Stomach (tissue), 8 donors: ENCODE measurements at regions not wholly inside any gene's neighbourhood (a gene's known extent, or its start where the extent isn't known, plus 50 kb on each side); places are given as distances from the start of the nearest gene placed in this dataset.

Source experiments
- DNase-seq, 2 donors: peaks; one replicate each; pipeline versions ENCODE4 v3.0.0 to v3.0.0-alpha.2; 2013 to 2019
- H3K27ac ChIP-seq, 5 donors: fragments of 200-600 bp in 4 of 5; sonication (generic) in 4 of 5; one replicate each; pipeline ENCODE4 v1.5.1; 2013 to 2019; ENCODE audit warnings: mild to moderate bottlenecking in 1 of 5, moderate library complexity in 1 of 5
- H3K27me3 ChIP-seq, 3 donors: fragments of 200-600 bp; sonication (generic); one replicate each; pipeline ENCODE4 v1.5.1; 2017 to 2019; ENCODE audit warnings: mixed run types in 1 of 3
- H3K36me3 ChIP-seq, 4 donors: fragments of 200-600 bp; sonication (generic); 1 replicate in 3 of 4; 2 replicates in 1 of 4; pipeline ENCODE4 v1.5.1; 2016 to 2019
- H3K4me1 ChIP-seq, 4 donors: fragments of 200-600 bp; sonication (generic); one replicate each; pipeline ENCODE4 v1.5.1; 2016 to 2019
- H3K4me3 ChIP-seq, 4 donors: fragments of 200-600 bp; sonication (generic) in 3 of 4; one replicate each; pipeline ENCODE4 v1.5.1; 2016 to 2019; ENCODE audit warnings: mild to moderate bottlenecking in 1 of 4
- H3K9me3 ChIP-seq, 4 donors: fragments of 200-600 bp; sonication (generic); one replicate each; pipeline ENCODE4 v1.5.1; 2016 to 2019
- EP300 ChIP-seq: sonication (generic); formaldehyde crosslinking; IDR thresholded peaks from one replicate; pipeline ENCODE4 v1.6.1; 2017; ENCODE audit warnings: antibody characterized with exemption
- POLR2A ChIP-seq, 4 donors: fragments of 450-650 bp; IDR thresholded peaks; one replicate each; pipeline ENCODE4 v1.6.1; 2016; ENCODE audit warnings: antibody characterized with exemption in 4 of 4, control low read depth in 2 of 4, mild to moderate bottlenecking in 1 of 4, moderate library complexity in 1 of 4
- POLR2AphosphoS5 ChIP-seq, 3 donors: sonication (generic); formaldehyde crosslinking; IDR thresholded peaks; one replicate each; pipeline ENCODE4 v1.6.1; 2016; ENCODE audit warnings: antibody characterized with exemption in 3 of 3
- WGBS, 5 donors: extraction: QIAGEN DNeasy Blood & Tissue Kit in 3 of 5; methylation state at CpG; one replicate each; pipeline versions ENCODE4 v1.1.5 to v1.1.7; 2013 to 2018; 5-methylcytosine and 5-hydroxymethylcytosine counted together
- intact Hi-C: fragments of 100-400 bp; cut with DNase I; formaldehyde crosslinking; loops from one replicate; pipeline ENCODE4 v1.15.1; 2023; ENCODE audit warnings: low total_unique reads
- TF ChIP-seq, protein P1 (sequence below), 7 experiments: fragments of 450-650 bp in 4 of 7; fragments of 200-600 bp in 3 of 7; sonication (generic) in 3 of 7; IDR thresholded peaks; one replicate each; pipeline ENCODE4 v1.5.1; 2016 to 2019; ENCODE audit warnings: antibody characterized with exemption in 7 of 7, control low read depth in 2 of 7, mild to moderate bottlenecking in 1 of 7
- donor health status: healthy with polysubstance abuse.
- donor health status: Bipolar disorder and iron deficiency.
- donor health status: healthy.

DNA sequence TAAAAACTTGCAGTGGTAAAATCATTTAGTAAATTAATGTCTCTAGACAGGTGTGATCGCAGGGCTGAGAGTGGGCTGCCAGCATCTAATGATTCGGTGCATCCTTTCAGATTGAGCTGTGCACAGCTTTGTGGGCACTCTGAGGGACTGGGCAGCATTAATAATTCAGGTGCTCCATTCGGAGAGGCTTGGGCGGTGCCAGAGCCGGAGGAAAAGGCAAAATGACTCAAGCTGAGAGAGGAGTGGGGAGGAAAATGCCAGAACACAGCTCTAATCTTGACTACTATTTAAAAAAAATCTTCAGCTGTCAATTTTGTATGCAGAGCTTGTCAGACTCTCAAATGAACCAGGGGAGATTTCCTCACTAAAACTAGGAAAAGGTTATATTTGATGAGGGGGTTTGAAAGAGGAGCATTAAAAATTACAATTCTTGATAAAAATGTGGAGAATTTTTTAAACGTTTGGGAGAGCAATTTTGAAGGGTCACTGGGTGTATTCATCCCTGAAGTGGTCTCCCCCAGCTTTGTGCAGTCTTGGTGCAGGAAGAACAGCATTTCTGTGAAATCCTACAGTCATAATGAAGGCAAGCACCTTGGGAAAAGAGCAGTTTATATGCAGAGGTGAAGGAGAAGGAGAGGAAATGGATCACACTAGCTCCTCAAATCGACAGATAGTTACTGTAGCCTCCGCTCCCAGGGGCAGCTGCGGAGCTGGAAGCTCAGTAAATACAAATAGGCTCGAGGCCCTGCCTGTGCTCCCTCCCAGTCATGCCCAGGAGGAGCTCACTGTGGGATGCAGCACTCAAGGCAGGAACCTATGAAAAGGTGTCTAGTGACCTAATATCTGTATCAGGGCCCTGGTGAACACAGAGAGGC is 535.4 kb upstream of the RAB6C start:
- intact Hi-C loops, result no loop called here
- 45 to 63% (median 49%) methylated on average over 10 of the region's 10 CpGs for WGBS, 5 donors

DNA sequence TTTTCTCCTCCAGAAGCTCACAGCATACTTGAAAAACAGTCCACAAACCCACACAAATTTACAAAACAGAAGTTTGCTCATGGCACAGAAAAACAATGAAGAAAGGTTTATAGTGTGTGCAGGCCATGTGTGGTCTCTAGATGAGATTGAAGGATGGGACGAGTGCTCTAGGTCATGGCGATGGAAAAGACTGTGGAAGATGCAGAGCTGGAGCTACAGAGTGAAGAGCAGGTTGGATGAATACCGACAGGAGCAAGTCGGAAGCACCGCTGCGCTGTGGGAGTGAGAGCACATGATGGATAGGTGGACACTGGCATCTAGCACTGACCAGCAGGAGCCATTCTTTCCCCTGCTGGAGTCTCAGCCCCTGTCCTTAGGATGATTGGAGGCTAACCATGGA is 534.7 kb upstream of the RAB6C start:
- H3K27me3 ChIP-seq, result no peaks in the 10 kb centered on the region
- no peak overlapping the region for H3K27ac ChIP-seq
- H3K9me3 ChIP-seq, result no peaks in the 10 kb centered on the region
- no peak overlapping the region for H3K4me3 ChIP-seq
- WGBS, 5 donors, result 79 to 86% (median 85%) methylated on average over 6 of the region's 6 CpGs
- H3K36me3 ChIP-seq, result no peaks in the 10 kb centered on the region
- intact Hi-C loops, result no loop called here
- DNase-seq, result no peak
- TF ChIP-seq EP300 (no peak), POLR2A (IDR thresholded peaks at IDR 0.05) (no peak), POLR2AphosphoS5 (IDR thresholded peaks at IDR 0.05) (no peak)
- TF ChIP-seq, protein P1, sequence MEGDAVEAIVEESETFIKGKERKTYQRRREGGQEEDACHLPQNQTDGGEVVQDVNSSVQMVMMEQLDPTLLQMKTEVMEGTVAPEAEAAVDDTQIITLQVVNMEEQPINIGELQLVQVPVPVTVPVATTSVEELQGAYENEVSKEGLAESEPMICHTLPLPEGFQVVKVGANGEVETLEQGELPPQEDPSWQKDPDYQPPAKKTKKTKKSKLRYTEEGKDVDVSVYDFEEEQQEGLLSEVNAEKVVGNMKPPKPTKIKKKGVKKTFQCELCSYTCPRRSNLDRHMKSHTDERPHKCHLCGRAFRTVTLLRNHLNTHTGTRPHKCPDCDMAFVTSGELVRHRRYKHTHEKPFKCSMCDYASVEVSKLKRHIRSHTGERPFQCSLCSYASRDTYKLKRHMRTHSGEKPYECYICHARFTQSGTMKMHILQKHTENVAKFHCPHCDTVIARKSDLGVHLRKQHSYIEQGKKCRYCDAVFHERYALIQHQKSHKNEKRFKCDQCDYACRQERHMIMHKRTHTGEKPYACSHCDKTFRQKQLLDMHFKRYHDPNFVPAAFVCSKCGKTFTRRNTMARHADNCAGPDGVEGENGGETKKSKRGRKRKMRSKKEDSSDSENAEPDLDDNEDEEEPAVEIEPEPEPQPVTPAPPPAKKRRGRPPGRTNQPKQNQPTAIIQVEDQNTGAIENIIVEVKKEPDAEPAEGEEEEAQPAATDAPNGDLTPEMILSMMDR (IDR thresholded peaks at IDR 0.05), result no peak
- no peaks in the 10 kb centered on the region for H3K4me1 ChIP-seq

More for the DNA sequence above, 535.4 kb upstream of the RAB6C start:
- Histone ChIP-seq H3K27ac (no peak overlapping the region), H3K36me3 (no peaks in the 10 kb centered on the region), H3K27me3 (no peaks in the 10 kb centered on the region), H3K4me1 (no peaks in the 10 kb centered on the region), H3K4me3 (no peak overlapping the region), H3K9me3 (no peaks in the 10 kb centered on the region)
- DNase-seq, result no peak
- TF ChIP-seq POLR2A (IDR thresholded peaks at IDR 0.05) (no peak), EP300 (no peak), POLR2AphosphoS5 (IDR thresholded peaks at IDR 0.05) (no peak)
- TF ChIP-seq, protein P1 (IDR thresholded peaks at IDR 0.05), result no peak

DNA sequence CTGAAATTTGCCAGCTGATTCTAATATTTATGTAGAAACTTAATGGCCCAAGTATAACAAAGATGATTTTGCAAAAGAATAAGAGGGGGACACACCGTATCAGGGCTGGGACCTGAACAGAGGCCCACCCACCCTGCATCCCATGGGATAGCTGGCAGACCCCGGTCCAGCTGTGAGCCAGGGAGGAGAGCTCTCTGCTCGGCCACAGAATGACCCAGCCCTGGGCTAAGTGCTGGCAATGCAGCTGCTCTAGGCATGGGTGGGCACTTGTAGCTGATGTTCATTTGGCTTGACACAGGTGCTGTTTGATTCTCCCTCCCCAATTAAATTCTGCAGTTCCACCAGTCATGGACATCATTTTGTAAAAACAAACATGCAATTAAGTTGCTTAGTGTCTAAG is 522.8 kb upstream of the RAB6C start:
- WGBS, 5 donors, result 42 to 60% (median 50%) methylated on average over 3 of the region's 3 CpGs

DNA sequence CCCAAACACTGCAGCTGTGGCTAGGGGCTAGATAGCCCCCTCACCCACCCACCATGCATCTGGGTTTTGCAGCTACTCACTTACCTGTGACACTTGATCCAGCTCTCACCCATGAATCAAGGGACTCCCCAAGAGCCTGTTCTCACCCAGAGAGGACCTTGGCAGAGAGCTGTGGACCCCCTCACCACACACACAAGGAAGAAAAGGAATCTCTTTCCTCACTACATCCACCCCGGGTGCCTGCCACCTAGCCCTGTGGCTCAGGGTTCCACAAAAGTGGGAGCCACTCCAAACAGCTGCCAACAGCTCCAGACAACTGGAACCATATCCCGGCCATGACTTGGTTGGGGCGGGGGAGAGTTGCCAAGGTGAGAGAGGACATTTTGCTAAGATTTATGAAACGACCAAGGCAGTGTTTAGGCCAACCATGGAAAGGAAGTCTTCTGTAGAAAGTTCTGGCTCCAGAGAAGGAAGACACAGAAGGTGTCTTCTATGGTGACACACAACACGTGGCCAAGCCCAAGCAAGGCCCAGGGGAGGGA is 522.1 kb upstream of the RAB6C start:
- no peaks in the 10 kb centered on the region for H3K4me1 ChIP-seq
- H3K36me3 ChIP-seq, result no peaks in the 10 kb centered on the region
- no peaks in the 10 kb centered on the region for H3K9me3 ChIP-seq
- intact Hi-C loops, result no loop called here
- TF ChIP-seq POLR2AphosphoS5 (IDR thresholded peaks at IDR 0.05) (no peak), POLR2A (IDR thresholded peaks at IDR 0.05) (no peak), EP300 (no peak)
- TF ChIP-seq, protein P1 (IDR thresholded peaks at IDR 0.05), result no peak
- H3K4me3 ChIP-seq, result no peak overlapping the region
- H3K27ac ChIP-seq, result no peak overlapping the region
- 54 to 80% (median 68%) methylated on average over 5 of the region's 5 CpGs for WGBS, 5 donors
- H3K27me3 ChIP-seq, result no peaks in the 10 kb centered on the region
- no peak for DNase-seq

More for the DNA sequence above, 522.8 kb upstream of the RAB6C start:
- Histone ChIP-seq H3K4me1 (no peaks in the 10 kb centered on the region), H3K4me3 (no peak overlapping the region), H3K36me3 (no peaks in the 10 kb centered on the region), H3K9me3 (no peaks in the 10 kb centered on the region), H3K27me3 (no peaks in the 10 kb centered on the region), H3K27ac (no peak overlapping the region)
- TF ChIP-seq, protein P1 (IDR thresholded peaks at IDR 0.05), result no peak
- TF ChIP-seq POLR2AphosphoS5 (IDR thresholded peaks at IDR 0.05) (no peak), EP300 (no peak), POLR2A (IDR thresholded peaks at IDR 0.05) (no peak)
- DNase-seq, result no peak
- intact Hi-C loops, result no loop called here
